Bronchial epithelial cell (primary cell): ENCODE measurements at regions not wholly inside any gene's neighbourhood (a gene's known extent, or its start where the extent isn't known, plus 50 kb on each side); places are given as distances from the start of the nearest gene placed in this dataset.

Experiments used
- DNase-seq: peaks from one replicate; pipeline ENCODE4 v3.0.0-alpha.2; 2010; ENCODE audit warnings: low read depth
- FAIRE-seq: peaks from 2 replicates; lab custom pipeline; 2011; peaks lifted over from hg19 to GRCh38; lab: Jason Lieb, UNC
- H3K27me3 ChIP-seq: 2 replicates; pipeline ENCODE4 v1.5.1; 2011; ENCODE audit warnings: low read length; ENCODE audit not compliant: control insufficient read depth, insufficient read depth
- H3K36me3 ChIP-seq: 2 replicates; pipeline ENCODE4 v1.5.1; 2011; ENCODE audit warnings: low read length; ENCODE audit not compliant: control insufficient read depth, insufficient read depth
- H3K4me3 ChIP-seq: 2 replicates; pipeline ENCODE4 v1.5.1; 2011; ENCODE audit warnings: mild to moderate bottlenecking, low read depth, low read length, control low read depth
- CTCF ChIP-seq: IDR thresholded peaks from 2 replicates; pipeline ENCODE4 v1.5.1; 2011; ENCODE audit warnings: mild to moderate bottlenecking, moderate library complexity, low read length, control low read depth, inconsistent platforms; ENCODE audit not compliant: insufficient read depth, severe bottlenecking

GRCh38 chr22:34934261-34934660, 131.7 kb upstream of the ISX start:
- FAIRE-seq, result no peak
- TF ChIP-seq CTCF, result no peak
- no peak for DNase-seq
- Histone ChIP-seq H3K36me3 (no peaks in the 10 kb centered on the region), H3K4me3 (no peak overlapping the region), H3K27me3 (no peaks in the 10 kb centered on the region)

GRCh38 chr22:34943830-34944229, 122.1 kb upstream of the ISX start:
- no peaks in the 10 kb centered on the region for H3K27me3 ChIP-seq
- FAIRE-seq (no peak), DNase-seq (no peak)
- H3K4me3 ChIP-seq, result no peak overlapping the region
- no peaks in the 10 kb centered on the region for H3K36me3 ChIP-seq
- no peak for TF ChIP-seq CTCF

DNA sequence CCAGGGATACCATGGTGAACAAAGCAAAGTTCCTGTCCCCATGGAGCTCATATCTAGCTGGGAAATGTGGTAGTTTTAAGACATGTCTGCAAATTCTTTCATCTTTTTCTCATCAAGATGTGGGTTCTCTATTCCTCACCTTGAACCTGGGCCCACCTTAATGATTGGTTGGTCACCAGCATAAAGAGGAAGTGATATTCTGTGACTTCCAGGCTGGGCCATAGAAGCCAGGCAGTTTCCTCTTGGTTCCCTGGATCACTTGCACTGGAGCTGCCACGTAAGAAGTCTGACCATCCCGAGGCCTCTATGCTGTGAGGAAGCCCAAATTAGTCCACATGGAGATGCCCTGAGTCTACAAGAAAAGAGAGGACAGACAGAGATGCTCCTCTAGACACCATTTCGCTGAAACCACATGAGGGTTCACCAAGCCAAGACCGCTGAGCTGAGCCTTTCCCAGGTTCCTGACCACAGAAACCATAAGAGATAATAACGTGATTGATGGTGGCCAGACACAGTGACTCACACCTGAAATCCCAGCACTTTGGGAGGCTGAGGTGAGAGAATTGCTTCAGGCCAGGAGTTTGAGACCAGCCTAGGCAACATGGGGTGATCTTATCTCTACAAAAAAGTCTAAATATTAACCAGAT, 119.5 kb upstream of the ISX start:
- Histone ChIP-seq H3K36me3 (no peaks in the 10 kb centered on the region), H3K4me3 (no peak overlapping the region), H3K27me3 (no peaks in the 10 kb centered on the region)
- DNase-seq (no peak), FAIRE-seq (no peak)
- no peak for TF ChIP-seq CTCF

GRCh38 chr22:34950489-34950888, 115.5 kb upstream of the ISX start:
- DNase-seq, result no peak
- Histone ChIP-seq H3K4me3 (no peak overlapping the region), H3K36me3 (no peaks in the 10 kb centered on the region), H3K27me3 (no peaks in the 10 kb centered on the region)
- no peak for TF ChIP-seq CTCF
- no peak for FAIRE-seq

GRCh38 chr22:34951212-34951611, 114.7 kb upstream of the ISX start:
- Histone ChIP-seq H3K36me3 (no peaks in the 10 kb centered on the region), H3K4me3 (no peak overlapping the region), H3K27me3 (no peaks in the 10 kb centered on the region)
- DNase-seq (no peak), FAIRE-seq (no peak)
- no peak for TF ChIP-seq CTCF

- FAIRE-seq (no peak), DNase-seq (no peak)
- H3K36me3 ChIP-seq, result no peaks in the 10 kb centered on the region
- H3K4me3 ChIP-seq, result no peak overlapping the region
- TF ChIP-seq CTCF, result no peak
- no peaks in the 10 kb centered on the region for H3K27me3 ChIP-seq
Measured at GRCh38 chr22:34960005-34960404, 106.0 kb upstream of the ISX start.
